ENCODE measurements at regions not wholly inside any gene's neighbourhood (a gene's known extent, or its start where the extent isn't known, plus 50 kb on each side); places are given as distances from the start of the nearest gene placed in this dataset.

DNA sequence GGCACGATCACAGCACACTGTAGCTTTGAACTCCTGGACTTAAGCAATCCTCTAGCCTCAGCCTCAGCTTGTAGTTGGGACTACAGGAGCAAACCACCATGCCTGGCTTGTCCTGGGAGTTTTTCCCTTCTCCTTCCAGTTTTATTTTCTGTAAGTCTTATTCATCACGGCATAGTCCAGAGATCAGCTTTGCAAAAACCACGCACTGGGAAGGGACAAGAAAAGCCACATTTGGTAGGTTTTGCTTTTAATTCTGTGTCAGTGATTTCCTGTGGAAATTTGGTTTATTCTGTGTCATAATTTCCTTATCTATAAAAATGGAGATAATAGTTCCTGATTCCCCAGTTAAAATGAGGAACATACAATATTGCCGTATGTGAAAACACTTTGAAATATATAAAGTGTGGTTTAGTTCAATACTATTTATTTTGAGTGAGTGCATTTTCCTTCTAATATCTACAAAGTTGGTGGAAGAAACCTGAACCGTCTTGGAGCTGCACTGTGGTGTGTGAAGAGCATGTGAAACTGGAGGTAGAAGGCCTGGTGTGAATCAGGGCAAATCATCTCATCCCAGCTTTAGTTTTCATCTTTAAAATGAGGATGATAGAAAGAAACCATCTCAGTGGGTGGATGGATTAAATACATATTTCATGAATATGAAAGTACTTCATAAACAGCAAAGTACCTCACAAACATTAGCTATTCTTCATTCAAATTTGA lies 92.8 kb upstream of the ELL2 start:
- FAIRE-seq = no peak

- FAIRE-seq = no peak
Observed at GRCh38 chr5:96053063-96053735, 91.5 kb upstream of the ELL2 start.

DNA sequence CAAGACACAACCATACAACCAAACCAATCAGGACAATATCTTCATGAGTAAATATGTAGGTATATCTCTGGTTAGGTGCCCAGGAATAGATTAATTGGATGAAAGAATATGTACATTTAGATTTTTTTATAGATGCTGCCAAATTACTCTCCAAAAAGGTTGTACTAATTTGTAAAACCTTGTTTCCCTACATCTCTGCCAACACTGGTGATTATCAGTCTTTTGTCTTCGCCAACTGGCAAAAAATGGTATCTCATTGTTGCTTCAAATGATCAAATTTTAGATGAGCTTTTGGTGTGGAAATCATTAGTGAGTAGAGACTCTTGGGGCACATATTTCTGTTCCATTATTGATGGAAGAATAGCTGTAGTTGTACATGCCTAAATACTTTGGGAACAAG lies 90.7 kb upstream of the ELL2 start:
- FAIRE-seq = no peak

DNA sequence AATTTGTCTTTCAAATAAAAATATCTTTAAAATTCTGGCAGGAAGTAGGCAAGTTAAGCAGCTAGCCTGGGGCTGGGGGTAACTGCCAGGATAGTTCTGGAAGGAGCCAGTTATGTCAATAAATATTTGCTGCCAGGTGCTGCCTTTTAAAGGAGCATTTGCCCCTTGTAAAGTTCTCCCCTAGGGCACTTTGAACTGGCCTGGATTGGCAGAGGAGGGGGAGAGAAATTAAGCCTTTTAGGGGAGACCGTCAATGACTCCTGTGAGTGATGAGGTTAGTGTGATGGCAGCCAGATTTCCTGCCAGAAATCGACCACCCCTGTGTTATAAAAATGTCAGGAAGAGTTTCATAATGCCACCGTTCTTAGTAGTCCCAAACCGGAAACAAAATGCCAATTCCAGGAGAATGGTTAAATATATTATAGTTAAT lies 89.8 kb upstream of the ELL2 start:
- no peak for FAIRE-seq

GRCh38 chr5:96050273-96050880 lies 88.7 kb upstream of the ELL2 start:
- no peak for FAIRE-seq

- no peak for FAIRE-seq
Observed at GRCh38 chr5:96049398-96050272, 88.0 kb upstream of the ELL2 start.

GRCh38 chr5:96048763-96049162 lies 87.1 kb upstream of the ELL2 start:
- FAIRE-seq = no peak

GRCh38 chr5:96045888-96046287 lies 84.2 kb upstream of the ELL2 start:
- no peak for FAIRE-seq

GRCh38 chr5:96043446-96043845 lies 81.8 kb upstream of the ELL2 start:
- no peak for FAIRE-seq

DNA sequence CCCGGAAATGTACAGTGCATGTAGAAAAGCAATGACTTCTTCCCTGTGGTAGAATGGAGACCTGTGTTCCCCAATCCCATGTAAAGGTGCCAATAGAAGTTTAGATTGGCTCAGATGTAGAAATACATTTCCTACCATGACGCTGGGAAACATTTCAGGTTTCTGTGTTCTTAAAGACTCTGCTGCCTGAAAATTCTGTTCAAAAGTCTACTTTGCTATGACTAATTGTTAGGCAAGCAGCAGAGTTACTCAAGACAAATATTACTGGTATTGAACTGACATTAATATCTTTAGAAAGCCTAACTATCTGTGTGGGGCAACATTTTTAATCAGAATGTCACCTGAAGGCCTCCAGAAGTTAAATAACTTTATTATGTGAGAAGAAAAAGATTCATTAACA lies 75.5 kb upstream of the ELL2 start:
- no peak for FAIRE-seq

GRCh38 chr5:96036301-96036700 lies 74.7 kb upstream of the ELL2 start:
- FAIRE-seq = no peak

- FAIRE-seq = no peak
Observed at GRCh38 chr5:96035796-96036195, 74.1 kb upstream of the ELL2 start.

DNA sequence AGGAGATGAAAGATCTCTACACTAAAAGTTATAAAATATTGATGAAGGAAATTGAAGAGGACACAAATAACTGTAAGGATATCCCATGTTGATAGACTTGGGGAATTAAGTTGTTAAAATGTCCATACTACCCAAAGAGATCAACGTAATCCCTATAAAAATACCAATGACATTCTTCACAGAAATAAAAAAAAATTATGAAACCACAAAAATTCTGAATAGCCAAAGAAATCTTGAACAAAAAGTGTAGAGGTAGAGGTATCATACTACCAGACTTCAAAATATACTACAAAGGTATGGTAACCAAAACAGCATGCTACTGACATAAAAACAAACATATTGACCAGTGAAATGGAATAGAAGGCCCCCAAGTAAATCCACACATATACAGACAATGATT lies 71.5 kb upstream of the ELL2 start:
- no peak for FAIRE-seq

- no peak for FAIRE-seq
Observed at GRCh38 chr5:96031811-96032261, 70.2 kb upstream of the ELL2 start.

- FAIRE-seq = no peak
Observed at GRCh38 chr5:96031180-96031579, 69.5 kb upstream of the ELL2 start.

DNA sequence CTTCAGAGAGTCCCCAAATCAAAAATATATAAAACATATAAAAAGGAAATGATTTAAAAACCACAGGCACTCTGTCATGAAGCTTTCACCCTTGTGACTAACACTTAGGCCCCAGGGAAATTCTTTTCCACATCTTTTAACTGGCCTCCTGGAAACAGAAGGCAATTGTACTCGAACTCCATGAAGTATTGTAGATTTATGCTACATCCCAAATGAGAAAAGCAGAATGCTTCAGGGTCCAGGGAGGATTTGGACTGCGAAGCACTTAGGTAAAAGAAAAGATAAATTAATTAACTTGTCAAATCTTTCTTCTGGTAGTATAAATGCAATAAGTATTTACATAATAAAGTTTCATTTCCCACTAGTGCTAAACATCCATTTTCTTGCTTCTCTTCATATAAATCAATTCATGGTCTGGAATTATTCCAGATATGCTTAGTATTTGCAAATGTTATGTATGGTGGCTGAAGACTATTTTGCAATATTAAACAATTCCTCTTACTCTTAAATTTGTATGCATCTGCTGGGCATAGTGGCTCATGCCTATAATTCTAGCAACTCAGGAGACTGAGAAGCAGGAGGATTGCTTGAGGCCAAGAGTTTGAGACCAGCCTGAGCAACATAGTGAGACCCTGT lies 64.9 kb upstream of the ELL2 start:
- FAIRE-seq = no peak

DNA sequence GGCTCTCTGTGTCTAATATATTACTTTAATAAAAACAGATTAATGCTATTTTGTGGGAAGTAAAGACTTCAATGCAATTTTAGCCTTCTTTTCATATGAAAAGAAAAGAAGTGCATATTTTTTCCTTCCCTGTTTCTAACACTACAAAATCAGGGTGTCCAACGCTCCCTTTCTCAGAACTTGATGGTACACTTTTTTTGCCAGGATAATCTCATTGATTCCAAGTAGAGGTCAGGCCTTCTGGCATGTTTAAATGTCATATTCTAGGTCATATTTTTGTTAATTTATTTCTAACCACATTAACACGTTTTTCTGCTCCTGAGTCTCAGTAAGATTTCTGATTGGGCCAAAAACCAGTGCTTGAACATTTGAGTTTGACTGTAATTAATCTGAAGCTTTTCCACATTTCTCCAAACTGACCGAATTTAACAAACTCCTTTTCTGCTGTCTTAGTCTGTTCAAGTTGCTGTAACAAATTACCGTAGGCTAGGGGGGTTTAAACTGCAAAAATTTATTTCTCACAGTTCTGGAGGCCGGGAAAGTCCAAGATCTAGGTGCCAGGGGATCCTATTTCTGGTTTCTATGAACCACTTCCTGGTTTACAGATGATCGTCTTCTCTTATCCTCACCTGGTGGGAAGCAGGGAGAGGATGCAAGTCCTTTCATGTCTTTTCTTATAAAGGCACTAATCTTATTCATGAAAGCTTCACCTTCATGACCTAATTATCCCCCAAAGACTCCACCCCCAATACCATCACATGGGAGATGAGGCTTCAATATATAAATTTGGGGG lies 63.2 kb upstream of the ELL2 start:
- FAIRE-seq = no peak

- FAIRE-seq = no peak
Observed at GRCh38 chr5:96023518-96023917, 61.9 kb upstream of the ELL2 start.

DNA sequence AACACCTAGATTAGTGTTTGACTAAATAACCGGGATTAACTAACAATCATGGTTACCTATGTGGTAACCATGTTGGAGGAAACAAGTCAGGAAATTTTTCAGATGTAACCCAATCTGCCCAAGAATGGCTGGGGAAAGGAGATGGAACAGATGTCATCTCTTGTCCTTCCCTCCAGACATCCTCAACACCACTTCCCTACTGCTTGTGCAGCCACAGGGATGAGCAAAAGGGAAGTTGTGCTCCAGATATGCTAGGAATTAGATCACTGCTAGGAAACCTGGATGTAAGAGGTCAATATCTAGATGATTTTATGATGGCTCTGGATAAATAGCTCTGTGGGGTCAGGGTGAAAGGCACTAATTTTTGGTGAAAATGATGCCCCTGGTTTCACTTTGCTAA lies 61.3 kb upstream of the ELL2 start:
- no peak for FAIRE-seq

DNA sequence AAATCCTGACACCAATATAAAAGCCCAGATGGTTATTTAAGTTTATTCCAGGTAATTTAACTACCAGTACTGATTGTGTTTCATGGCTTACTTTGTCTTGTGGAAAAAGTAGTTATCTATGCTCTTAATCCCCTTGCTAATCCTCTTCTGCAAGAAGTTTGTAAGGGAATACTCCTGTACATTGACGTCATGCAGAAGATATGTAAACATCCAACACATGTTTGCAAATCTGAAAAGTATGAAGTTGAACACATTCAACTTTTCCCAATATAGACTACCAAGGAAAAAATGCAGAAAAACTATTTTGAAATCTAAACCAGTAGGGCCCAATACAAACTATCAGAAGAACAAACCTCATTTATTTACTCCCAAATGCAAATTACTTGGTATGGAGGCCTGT lies 56.3 kb upstream of the ELL2 start:
- no peak for FAIRE-seq

GRCh38 chr5:96016216-96016615 lies 54.6 kb upstream of the ELL2 start:
- no peak for FAIRE-seq

DNA sequence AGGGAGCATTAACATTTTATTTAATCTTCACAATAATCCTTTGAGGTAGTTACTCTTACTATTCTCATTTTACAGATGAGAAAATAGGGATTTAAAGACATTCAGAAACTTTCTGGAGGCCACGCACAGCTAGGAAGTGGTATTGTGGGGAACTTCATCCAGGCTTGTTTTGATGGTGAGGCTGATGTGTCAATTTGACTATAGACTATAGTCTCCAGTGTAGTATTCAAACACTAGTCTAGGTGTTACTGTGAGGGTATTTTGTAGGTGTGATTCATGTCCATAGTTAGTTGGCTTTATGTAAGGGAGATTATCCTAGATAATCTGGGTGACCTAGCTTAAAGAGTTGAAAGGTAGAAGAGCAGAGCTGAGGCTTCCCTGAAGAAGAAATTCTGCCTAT lies 54.1 kb upstream of the ELL2 start:
- FAIRE-seq = no peak
